Neuron (in vitro differentiated cells): ENCODE measurements at regions not wholly inside any gene's neighbourhood (a gene's known extent, or its start where the extent isn't known, plus 50 kb on each side); places are given as distances from the start of the nearest gene placed in this dataset.

Experiments
- H2AFZ ChIP-seq: one replicate; pipeline ENCODE4 v1.6.1; 2013; ENCODE audit warnings: low read depth, mild to moderate bottlenecking, inconsistent platforms, low read length, moderate library complexity
- H3K27me3 ChIP-seq: one replicate; pipeline ENCODE4 v1.6.1; 2013; ENCODE audit warnings: low read length; ENCODE audit not compliant: insufficient read depth
- H3K36me3 ChIP-seq: one replicate; pipeline ENCODE4 v1.6.1; 2013; ENCODE audit warnings: low read length; ENCODE audit not compliant: insufficient read depth
- H3K4me1 ChIP-seq: one replicate; pipeline ENCODE4 v1.6.1; 2013; ENCODE audit warnings: low read length; ENCODE audit not compliant: insufficient read depth
- H3K4me3 ChIP-seq: 2 replicates; pipeline ENCODE4 v1.5.1; 2013; ENCODE audit warnings: mild to moderate bottlenecking, low read length, moderate library complexity
- H3K9me3 ChIP-seq: one replicate; pipeline ENCODE4 v1.6.1; 2013; ENCODE audit warnings: low read length

DNA sequence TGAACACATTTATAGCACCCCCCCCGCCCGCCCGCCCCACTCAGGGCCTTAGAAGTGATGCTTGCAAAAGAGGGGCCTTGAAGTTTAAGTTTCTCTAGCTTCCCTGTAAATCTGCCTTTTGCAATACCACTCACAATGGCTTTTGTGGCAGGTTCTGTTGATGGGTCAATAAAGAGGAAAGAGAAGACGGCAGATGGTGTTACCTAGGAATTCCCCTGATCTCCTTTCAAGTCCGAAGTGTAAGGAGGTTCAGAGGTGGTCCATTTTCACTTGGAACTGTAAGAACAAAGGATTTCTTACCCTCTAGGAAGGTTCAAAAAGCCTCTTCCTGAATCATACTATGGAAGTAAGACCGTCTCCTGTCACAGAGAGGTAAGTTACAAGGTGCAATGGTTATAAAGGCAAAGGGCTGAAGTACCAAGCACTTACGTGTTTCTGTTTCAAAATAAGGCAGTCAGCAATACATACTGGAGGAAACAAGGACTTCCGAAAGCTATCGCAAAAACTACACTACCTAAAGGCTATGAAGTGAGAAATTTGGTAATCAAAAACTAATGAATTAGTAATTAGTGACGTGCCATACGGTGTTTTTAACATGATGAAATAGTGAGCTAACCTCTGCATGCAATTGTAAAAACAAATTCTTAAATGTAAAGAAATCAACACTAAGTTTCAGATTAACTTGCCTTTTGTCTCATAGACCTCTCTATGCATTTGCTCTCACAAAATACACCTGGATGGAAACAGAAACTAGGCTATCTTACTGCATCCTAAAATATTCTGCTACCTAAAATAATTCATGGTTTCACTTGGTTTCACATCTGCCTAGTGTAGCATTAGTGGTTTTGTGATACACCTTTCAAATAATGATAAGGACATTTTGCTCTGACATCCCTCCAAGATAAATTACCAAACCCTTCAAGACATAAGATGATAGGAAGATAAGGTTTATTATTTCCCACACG is 589.4 kb upstream of the FAM174A start:
- Histone ChIP-seq H3K4me1 (no peaks in the 10 kb centered on the region), H3K9me3 (no peaks in the 10 kb centered on the region), H2AFZ (no peak overlapping the region), H3K36me3 (no peaks in the 10 kb centered on the region), H3K4me3 (no peak overlapping the region), H3K27me3 (no peaks in the 10 kb centered on the region)

GRCh38 chr5:99940540-99940939 is 594.6 kb upstream of the FAM174A start:
- Histone ChIP-seq H3K9me3 (no peaks in the 10 kb centered on the region), H3K4me1 (no peaks in the 10 kb centered on the region), H2AFZ (no peak overlapping the region), H3K27me3 (no peaks in the 10 kb centered on the region), H3K36me3 (no peaks in the 10 kb centered on the region), H3K4me3 (no peak overlapping the region)

GRCh38 chr5:99936911-99937310 is 598.3 kb upstream of the FAM174A start:
- no peak overlapping the region for H3K4me3 ChIP-seq
- H3K9me3 ChIP-seq = no peaks in the 10 kb centered on the region
- no peaks in the 10 kb centered on the region for H3K4me1 ChIP-seq
- no peaks in the 10 kb centered on the region for H3K36me3 ChIP-seq
- H3K27me3 ChIP-seq = no peaks in the 10 kb centered on the region
- H2AFZ ChIP-seq = no peak overlapping the region

DNA sequence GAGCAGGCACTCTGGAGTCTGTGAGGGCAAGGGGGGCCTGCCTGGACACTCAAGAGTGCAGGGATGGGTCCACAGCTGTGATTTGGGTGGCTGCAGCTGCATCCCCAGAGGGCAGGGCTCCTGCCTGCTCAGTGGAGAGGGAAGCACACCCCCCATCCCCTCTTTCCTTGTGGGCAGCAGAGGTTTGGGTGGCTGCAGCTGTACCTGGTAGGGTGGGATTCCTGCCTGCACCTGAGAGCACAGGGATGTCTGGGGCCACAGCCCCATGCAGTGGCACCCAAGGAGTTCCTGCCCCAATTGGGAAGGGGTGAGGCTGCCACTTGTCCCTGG is 605.4 kb upstream of the FAM174A start:
- Histone ChIP-seq H3K36me3 (no peaks in the 10 kb centered on the region), H3K9me3 (peaks cover 7% of the 10 kb centered on the region), H3K27me3 (no peaks in the 10 kb centered on the region), H3K4me1 (no peaks in the 10 kb centered on the region), H3K4me3 (no peak overlapping the region), H2AFZ (no peak overlapping the region)

DNA sequence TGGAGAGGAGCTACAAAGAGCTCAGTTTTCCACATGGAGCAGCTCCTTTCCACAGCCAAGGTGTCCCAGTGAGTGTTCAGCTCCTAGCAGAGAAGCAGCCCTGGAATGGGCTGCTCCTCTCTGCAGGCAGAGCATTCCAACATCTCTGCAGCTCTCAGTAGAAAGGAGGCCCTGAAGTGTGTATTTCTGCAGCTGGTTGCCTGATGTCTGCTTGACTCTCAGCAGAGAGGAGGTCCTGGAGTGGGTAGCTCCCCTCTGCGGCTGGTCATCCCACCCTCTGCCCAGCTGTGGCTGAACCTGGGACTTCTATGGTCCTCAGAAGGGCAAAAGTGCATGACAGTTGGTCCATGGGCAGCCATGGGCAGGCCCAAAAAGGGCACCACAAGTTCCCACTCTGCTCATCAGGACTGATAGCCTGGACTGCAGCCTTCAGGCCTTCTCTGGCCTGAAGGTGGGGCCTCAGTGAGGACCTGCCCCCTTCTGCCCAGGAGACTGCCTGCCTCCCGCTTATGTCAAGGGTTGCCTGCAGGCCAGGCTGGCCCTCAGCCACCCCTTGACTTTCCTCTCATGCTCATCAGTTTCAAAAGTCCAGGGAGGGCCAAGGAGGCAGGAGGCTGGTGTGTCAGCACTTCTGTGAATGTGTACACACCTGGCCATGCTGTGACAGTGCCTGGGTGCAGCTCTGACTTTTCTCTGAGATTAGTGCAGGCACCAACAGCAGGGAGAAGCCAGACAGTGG is 605.9 kb upstream of the FAM174A start:
- Histone ChIP-seq H3K27me3 (no peaks in the 10 kb centered on the region), H3K36me3 (no peaks in the 10 kb centered on the region), H3K4me1 (no peaks in the 10 kb centered on the region), H3K9me3 (peaks cover 7% of the 10 kb centered on the region), H2AFZ (no peak overlapping the region), H3K4me3 (no peak overlapping the region)

DNA sequence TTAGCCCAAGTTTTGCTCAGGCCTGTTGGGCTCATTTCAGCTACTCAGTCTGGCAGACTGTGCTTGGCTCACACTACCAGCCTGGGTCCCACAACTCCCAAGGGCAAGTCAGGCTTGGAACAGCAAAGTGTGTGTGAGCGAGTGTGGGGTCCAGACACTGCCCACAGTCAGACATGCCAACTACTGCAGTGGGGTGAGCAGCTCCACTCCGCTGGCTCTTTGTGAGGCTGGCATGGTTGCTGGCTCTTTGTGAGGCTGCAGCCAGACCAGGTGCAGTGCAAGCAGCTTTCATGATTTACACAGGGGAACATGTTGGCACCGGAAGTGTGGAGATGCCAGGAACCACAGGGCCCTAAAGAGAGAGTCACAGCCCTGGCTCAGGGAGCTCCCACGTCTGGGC is 606.7 kb upstream of the FAM174A start:
- Histone ChIP-seq H3K36me3 (no peaks in the 10 kb centered on the region), H3K9me3 (peaks cover 7% of the 10 kb centered on the region), H3K4me1 (no peaks in the 10 kb centered on the region), H3K4me3 (no peak overlapping the region), H2AFZ (no peak overlapping the region), H3K27me3 (no peaks in the 10 kb centered on the region)

GRCh38 chr5:99926463-99926862 is 608.7 kb upstream of the FAM174A start:
- H2AFZ ChIP-seq = no peak overlapping the region
- peaks cover 7% of the 10 kb centered on the region for H3K9me3 ChIP-seq
- no peak overlapping the region for H3K4me3 ChIP-seq
- no peaks in the 10 kb centered on the region for H3K36me3 ChIP-seq
- H3K27me3 ChIP-seq = no peaks in the 10 kb centered on the region
- H3K4me1 ChIP-seq = no peaks in the 10 kb centered on the region

DNA sequence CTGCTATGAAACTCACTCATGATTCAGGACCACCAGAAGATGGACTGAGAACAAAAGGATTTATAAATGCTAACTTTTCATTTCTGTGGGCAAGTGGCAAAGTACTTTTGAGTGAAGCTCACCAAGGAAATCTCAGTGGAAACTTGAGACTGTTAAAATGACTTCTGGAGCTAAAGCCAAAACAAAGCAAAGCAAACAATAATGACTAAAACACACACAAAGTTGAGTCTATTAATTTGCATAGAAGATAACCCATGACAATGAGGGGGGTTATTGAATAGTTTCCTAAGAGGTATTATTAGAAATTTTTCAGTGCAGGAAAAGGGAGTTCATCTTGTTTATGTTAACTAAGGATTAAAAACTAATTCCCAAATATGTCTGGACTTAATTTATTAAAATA is 612.8 kb upstream of the FAM174A start:
- H3K36me3 ChIP-seq = no peaks in the 10 kb centered on the region
- H3K4me1 ChIP-seq = no peaks in the 10 kb centered on the region
- H2AFZ ChIP-seq = no peak overlapping the region

DNA sequence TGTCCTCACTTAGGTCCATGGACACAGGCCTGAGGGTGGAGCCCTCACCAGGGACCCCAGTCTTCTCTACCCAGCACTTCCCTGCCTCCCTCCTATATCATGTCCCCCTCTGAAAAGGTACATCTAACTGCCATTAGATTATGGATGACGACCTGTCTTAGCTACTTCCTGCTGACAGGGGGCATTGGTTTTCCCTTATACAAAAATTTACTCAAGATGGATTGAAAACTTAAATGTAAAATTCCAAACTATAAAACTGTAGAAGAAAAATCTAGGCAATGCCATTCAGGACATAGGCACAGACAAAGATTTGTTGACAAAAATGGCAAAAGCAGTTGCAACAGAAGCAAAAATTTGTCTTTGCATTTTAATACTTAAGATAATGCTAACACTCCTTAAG is 623.2 kb upstream of the FAM174A start:
- Histone ChIP-seq H3K4me3 (no peak overlapping the region), H2AFZ (no peak overlapping the region), H3K4me1 (no peaks in the 10 kb centered on the region), H3K27me3 (no peaks in the 10 kb centered on the region), H3K36me3 (no peaks in the 10 kb centered on the region), H3K9me3 (no peaks in the 10 kb centered on the region)

More for the DNA sequence above, 612.8 kb upstream of the FAM174A start:
- H3K4me3 ChIP-seq = no peak overlapping the region
- no peaks in the 10 kb centered on the region for H3K27me3 ChIP-seq
- H3K9me3 ChIP-seq = no peaks in the 10 kb centered on the region

- Histone ChIP-seq H3K4me1 (no peaks in the 10 kb centered on the region), H3K36me3 (no peaks in the 10 kb centered on the region), H3K4me3 (no peak overlapping the region), H3K9me3 (no peaks in the 10 kb centered on the region), H3K27me3 (no peaks in the 10 kb centered on the region), H2AFZ (no peak overlapping the region)
These were observed 628.4 kb upstream of the FAM174A start for GRCh38 chr5:99906776-99907175.

- Histone ChIP-seq H3K27me3 (no peaks in the 10 kb centered on the region), H3K4me1 (no peaks in the 10 kb centered on the region), H3K36me3 (no peaks in the 10 kb centered on the region), H3K9me3 (no peaks in the 10 kb centered on the region), H2AFZ (no peak overlapping the region), H3K4me3 (no peak overlapping the region)
These were observed 633.2 kb upstream of the FAM174A start for GRCh38 chr5:99901972-99902371.

DNA sequence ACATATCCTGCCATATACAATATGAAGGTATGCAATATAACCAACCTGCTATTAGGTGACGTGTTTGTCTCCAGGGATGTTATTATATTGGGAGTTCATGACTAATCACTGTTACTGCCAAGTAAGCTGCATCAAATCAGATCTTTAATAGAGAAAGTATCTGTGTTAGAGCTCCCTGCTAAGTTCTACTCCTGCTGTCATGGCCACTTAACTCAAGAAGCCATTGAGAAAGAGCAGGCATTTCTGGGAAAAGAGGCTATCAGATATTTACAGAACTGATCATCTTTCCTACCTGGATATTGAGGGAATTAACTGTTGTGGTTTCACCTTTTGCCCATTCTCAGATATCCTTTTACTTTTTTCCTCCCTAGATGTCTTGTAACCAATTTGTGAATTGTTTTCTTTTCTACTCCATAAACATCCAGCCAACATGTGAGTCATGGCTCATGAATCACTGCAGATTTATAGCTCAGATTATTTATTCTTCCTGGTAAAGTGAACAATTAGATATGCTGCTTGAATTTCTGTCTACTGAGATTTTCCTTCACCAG is 634.8 kb upstream of the FAM174A start:
- H2AFZ ChIP-seq = no peak overlapping the region
- no peaks in the 10 kb centered on the region for H3K36me3 ChIP-seq
- H3K4me1 ChIP-seq = no peaks in the 10 kb centered on the region
- H3K9me3 ChIP-seq = no peaks in the 10 kb centered on the region
- H3K27me3 ChIP-seq = no peaks in the 10 kb centered on the region
- no peak overlapping the region for H3K4me3 ChIP-seq

DNA sequence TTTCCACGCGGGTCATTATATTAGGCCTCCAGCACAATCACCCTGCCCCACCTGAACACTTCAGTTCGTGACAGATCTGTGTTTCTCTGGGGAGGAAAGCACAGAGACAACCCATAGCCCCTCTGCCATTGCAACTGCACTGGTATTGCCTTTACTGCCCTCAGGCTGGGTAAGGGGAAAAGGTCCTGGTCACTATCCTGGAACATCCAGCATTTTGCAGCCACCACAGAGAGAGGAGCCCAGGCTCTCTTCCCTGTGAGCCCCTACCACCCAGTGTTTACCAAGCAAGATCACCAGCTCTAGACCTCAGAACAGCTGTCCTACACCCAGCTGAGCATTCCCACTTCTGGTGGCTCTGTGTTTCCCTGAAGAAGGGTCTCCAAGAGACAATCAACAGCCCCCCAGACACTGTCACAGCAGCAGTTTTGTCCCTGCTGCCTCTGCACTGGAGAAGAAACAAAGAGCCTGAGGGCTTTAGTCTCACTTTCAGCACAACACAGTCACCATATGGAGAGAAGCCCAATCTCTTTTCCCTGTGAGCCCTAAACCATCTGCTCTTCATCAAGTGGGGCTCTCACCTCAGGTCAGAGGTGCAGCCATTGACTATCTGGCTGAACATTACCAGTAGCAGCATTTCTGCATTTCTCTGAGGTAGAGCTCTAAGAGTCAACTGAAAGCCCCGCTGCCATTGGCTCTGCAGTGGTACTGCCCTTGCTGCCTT is 655.2 kb upstream of the FAM174A start:
- no peaks in the 10 kb centered on the region for H3K9me3 ChIP-seq
- H3K4me1 ChIP-seq = no peaks in the 10 kb centered on the region
- H3K36me3 ChIP-seq = no peaks in the 10 kb centered on the region
- H3K4me3 ChIP-seq = no peak overlapping the region
- no peaks in the 10 kb centered on the region for H3K27me3 ChIP-seq
- no peak overlapping the region for H2AFZ ChIP-seq
